GM12878 (cell line): ENCODE measurements at regions not wholly inside any gene's neighbourhood (a gene's known extent, or its start where the extent isn't known, plus 50 kb on each side); places are given as distances from the start of the nearest gene placed in this dataset.
"Not testable (repeated sequence)": the region's sequence is repeated elsewhere in the genome, so short reads cannot be mapped to it uniquely, and the experiment has no call there.

ENCODE experiments used
- ATAC-seq: fragments of 200-7000 bp; cut with Tn5 transposase; 3 replicates; pipeline ENCODE4 v1.9.1; 2020; ENCODE audit warnings: mild to moderate bottlenecking, moderate library complexity
- BruUV-seq: library from RNA; stranded (reverse); fragments of 400-500 nt; replicated peaks from 2 replicates; lab custom pipeline; 2021; lab: Mats Ljungman, UMichigan
- CTCF ChIA-PET: fragments of 300-600 bp; sonication (Branson Sonifier 250); formaldehyde crosslinking; extraction: SDS; loops from one replicate; lab custom pipeline; 2021; ENCODE audit warnings: inconsistent platforms; lab: Yijun Ruan, JAX
- POLR2A ChIA-PET: fragments of 350-600 bp; formaldehyde crosslinking; extraction: SDS; loops from one replicate; lab custom pipeline; 2021; ENCODE audit warnings: inconsistent platforms; lab: Charles Lee
- RAD21 ChIA-PET: fragments of 300-600 bp; sonication (Branson Sonifier 250); formaldehyde crosslinking; loops from one replicate; lab custom pipeline; 2023; ENCODE audit warnings: antibody characterized with exemption; ENCODE audit not compliant: unreplicated experiment; lab: Charles Lee
- SMC1A ChIA-PET: fragments of 300-600 bp; sonication (Branson Sonifier 250); formaldehyde crosslinking; loops from one replicate; lab custom pipeline; 2023; ENCODE audit not compliant: unreplicated experiment, uncharacterized antibody; lab: Charles Lee
- DNase-seq: peaks from one replicate; pipeline ENCODE4 v3.0.0-alpha.2; 2011; ENCODE audit warnings: low read depth, low spot score
- FAIRE-seq: peaks from 3 replicates; lab custom pipeline; 2011; peaks lifted over from hg19 to GRCh38; lab: Jason Lieb, UNC
- H2AFZ ChIP-seq: 2 replicates; pipeline ENCODE4 v1.6.0; 2011; ENCODE audit warnings: low read depth, low read length, control low read depth; ENCODE audit not compliant: control insufficient read depth
- H3K27ac ChIP-seq: 2 replicates; pipeline ENCODE4 v1.5.1; 2011; ENCODE audit warnings: control low read depth; ENCODE audit not compliant: control insufficient read depth, insufficient read depth
- H3K27me3 ChIP-seq, 2 experiments: replicated peaks in 1 of 2; 2 replicates each; pipeline versions ENCODE4 v1.6.0 to v1.6.1; 2011; ENCODE audit warnings: low read length in 1 of 2; ENCODE audit not compliant: control insufficient read depth in 2 of 2, insufficient read depth in 2 of 2
- H3K36me3 ChIP-seq, 2 experiments: 2 replicates each; pipeline ENCODE4 v1.5.1; 2011; ENCODE audit warnings: low read length in 1 of 2; ENCODE audit not compliant: control insufficient read depth in 2 of 2, insufficient read depth in 2 of 2
- H3K4me1 ChIP-seq: 2 replicates; pipeline ENCODE4 v1.6.1; 2011; ENCODE audit warnings: mild to moderate bottlenecking, low read length, moderate library complexity, mixed read lengths; ENCODE audit not compliant: control insufficient read depth, insufficient read depth
- H3K4me2 ChIP-seq: 2 replicates; pipeline ENCODE4 v1.6.0; 2011; ENCODE audit warnings: control low read depth; ENCODE audit not compliant: control insufficient read depth, insufficient read depth
- H3K4me3 ChIP-seq: fragments of 200-600 bp; sonication (generic); 2 replicates; pipeline ENCODE4 v1.5.1; 2016
- H3K79me2 ChIP-seq: 2 replicates; pipeline ENCODE4 v1.6.0; 2011; ENCODE audit warnings: low read length; ENCODE audit not compliant: control insufficient read depth, insufficient read depth
- H3K9ac ChIP-seq: 2 replicates; pipeline ENCODE4 v1.8.0; 2011; ENCODE audit warnings: low read length, control low read depth, mixed read lengths; ENCODE audit not compliant: control insufficient read depth, insufficient read depth
- H3K9me3 ChIP-seq: replicated peaks from 3 replicates; pipeline ENCODE4 v1.5.1; 2011; ENCODE audit warnings: mild to moderate bottlenecking, low read length; ENCODE audit not compliant: control insufficient read depth, insufficient read depth
- H4K20me1 ChIP-seq: 2 replicates; pipeline ENCODE4 v1.6.0; 2011; ENCODE audit not compliant: control insufficient read depth, insufficient read depth
- BRCA1 ChIP-seq: IDR thresholded peaks from 2 replicates; pipeline ENCODE4 v1.6.1; 2011; ENCODE audit warnings: low read depth, low read length, improper control_type of control experiment
- NFYA ChIP-seq: IDR thresholded peaks from 2 replicates; pipeline ENCODE4 v1.6.1; 2011; ENCODE audit warnings: low read depth, mild to moderate bottlenecking, low read length, improper control_type of control experiment, borderline replicate concordance
- NR2C1 ChIP-seq: fragments of 450-650 bp; IDR thresholded peaks from 2 replicates; pipeline ENCODE4 v1.6.1; 2017; ENCODE audit warnings: antibody characterized with exemption, mild to moderate bottlenecking, moderate library complexity
- RAD51 ChIP-seq: fragments of 450-650 bp; IDR thresholded peaks from 2 replicates; pipeline ENCODE4 v1.6.1; 2016; ENCODE audit warnings: moderate library complexity, mild to moderate bottlenecking, inconsistent platforms
- SMAD1 ChIP-seq: fragments of 450-650 bp; IDR thresholded peaks from 2 replicates; pipeline ENCODE4 v1.6.1; 2018; ENCODE audit warnings: mild to moderate bottlenecking, low read depth; ENCODE audit not compliant: partially characterized antibody
- WRNIP1 ChIP-seq: IDR thresholded peaks from 2 replicates; pipeline ENCODE4 v1.6.1; 2011; ENCODE audit warnings: low read depth, low read length, improper control_type of control experiment, borderline replicate concordance
- YY1 ChIP-seq: IDR thresholded peaks from 2 replicates; pipeline ENCODE4 v1.6.1; 2011; ENCODE audit warnings: low read depth, mild to moderate bottlenecking, low read length
- WGBS: methylation state at CpG from one replicate; pipeline ENCODE4 v1.1.6; 2016; ENCODE audit warnings: low lambda C conversion rate; ENCODE audit not compliant: insufficient replicate concordance, insufficient coverage; ENCODE audit errors: missing lambda C conversion rate; 5-methylcytosine and 5-hydroxymethylcytosine counted together
- in situ Hi-C: fragments of 300-500 bp; cut with MboI; formaldehyde crosslinking; loops from 9 replicates; pipeline ENCODE4 v1.14.3; 2018; ENCODE audit warnings: mixed read lengths
- intact Hi-C: fragments of 100-400 bp; cut with micrococcal nuclease; formaldehyde crosslinking; loops from one replicate; pipeline ENCODE4 v1.14.2; 2022; ENCODE audit not compliant: unreplicated experiment
- TF ChIP-seq, protein P1 (sequence below): fragments of 450-650 bp; formaldehyde crosslinking; IDR thresholded peaks from 2 replicates; pipeline ENCODE4 v1.4.0; 2022; ENCODE audit warnings: mild to moderate bottlenecking, moderate library complexity

DNA sequence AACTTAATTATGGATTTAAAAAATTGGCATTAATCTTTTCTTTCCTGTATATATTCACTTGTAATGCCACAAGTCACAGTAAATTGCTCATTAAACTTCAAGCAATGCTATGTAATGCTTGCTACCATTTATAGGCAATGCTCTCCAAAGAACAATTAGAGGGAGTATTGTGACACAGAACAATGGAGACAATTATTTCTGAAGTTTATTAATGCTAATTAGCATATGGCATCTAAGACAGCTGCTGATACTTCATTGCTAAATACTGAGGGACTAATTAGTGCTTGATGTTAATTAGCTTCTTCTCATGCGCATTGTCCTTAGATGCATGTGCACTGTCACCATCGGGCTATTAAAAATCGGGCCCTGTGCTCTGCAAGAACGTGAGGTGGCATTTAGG lies 1012.8 kb downstream of the SOCS6 start:
- Histone ChIP-seq H3K9ac (no peak overlapping the region), H4K20me1 (no peaks in the 10 kb centered on the region), H3K4me3 (no peak overlapping the region), H3K27me3 (no peaks in the 10 kb centered on the region), H3K27ac (no peak overlapping the region), H3K4me1 (no peaks in the 10 kb centered on the region), H3K9me3 (no peaks in the 10 kb centered on the region), H3K79me2 (no peaks in the 10 kb centered on the region), H3K4me2 (no peak overlapping the region), H3K36me3 (no peaks in the 10 kb centered on the region), H2AFZ (no peak overlapping the region)
- ATAC-seq (no peak), FAIRE-seq (no peak), DNase-seq (no peak)
- in situ Hi-C loops (no loop called here), intact Hi-C loops (no loop called here)
- ChIA-PET CTCF (no interaction called here), SMC1A (no interaction called here), POLR2A (no interaction called here), RAD21 (no interaction called here)
- no TSS peak for BruUV-seq
- WGBS: 49% methylated on average over 4 of the region's 4 CpGs
- no peak for TF ChIP-seq WRNIP1
- no peak for TF ChIP-seq NR2C1
- TF ChIP-seq BRCA1: no peak
- no peak for TF ChIP-seq SMAD1
- no peak for TF ChIP-seq RAD51
- TF ChIP-seq NFYA: no peak
- TF ChIP-seq, protein P1, sequence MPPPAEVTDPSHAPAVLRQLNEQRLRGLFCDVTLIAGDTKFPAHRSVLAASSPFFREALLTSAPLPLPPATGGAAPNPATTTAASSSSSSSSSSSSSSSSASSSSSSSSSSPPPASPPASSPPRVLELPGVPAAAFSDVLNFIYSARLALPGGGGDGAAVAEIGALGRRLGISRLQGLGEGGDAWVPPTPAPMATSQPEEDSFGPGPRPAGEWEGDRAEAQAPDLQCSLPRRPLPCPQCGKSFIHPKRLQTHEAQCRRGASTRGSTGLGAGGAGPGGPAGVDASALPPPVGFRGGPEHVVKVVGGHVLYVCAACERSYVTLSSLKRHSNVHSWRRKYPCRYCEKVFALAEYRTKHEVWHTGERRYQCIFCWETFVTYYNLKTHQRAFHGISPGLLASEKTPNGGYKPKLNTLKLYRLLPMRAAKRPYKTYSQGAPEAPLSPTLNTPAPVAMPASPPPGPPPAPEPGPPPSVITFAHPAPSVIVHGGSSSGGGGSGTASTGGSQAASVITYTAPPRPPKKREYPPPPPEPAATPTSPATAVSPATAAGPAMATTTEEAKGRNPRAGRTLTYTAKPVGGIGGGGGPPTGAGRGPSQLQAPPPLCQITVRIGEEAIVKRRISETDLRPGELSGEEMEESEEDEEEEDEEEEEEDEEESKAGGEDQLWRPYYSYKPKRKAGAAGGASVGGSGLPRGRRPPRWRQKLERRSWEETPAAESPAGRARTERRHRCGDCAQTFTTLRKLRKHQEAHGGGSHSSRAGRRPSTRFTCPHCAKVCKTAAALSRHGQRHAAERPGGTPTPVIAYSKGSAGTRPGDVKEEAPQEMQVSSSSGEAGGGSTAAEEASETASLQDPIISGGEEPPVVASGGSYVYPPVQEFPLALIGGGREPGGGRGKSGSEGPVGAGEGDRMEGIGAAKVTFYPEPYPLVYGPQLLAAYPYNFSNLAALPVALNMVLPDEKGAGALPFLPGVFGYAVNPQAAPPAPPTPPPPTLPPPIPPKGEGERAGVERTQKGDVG (CRISPR knock-in tag): no peak
- TF ChIP-seq YY1: no peak

DNA sequence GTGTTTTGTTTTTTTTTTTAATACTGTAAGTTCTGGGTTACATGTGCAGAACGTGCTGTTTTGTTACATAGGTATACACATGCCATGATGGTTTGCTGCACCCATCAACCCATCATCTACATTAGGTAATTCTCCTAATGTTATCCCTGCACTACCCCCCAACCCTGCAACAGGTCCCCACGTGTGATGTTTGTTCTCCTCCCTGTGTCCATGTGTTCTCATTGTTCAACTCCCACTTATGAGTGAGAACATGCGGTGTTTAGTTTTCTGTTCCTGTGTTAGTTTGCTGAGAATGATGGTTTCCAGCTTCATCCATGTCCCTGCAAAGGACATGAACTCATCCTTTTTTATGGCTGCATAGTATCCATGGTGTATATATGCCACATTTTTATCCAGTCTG lies 1005.4 kb downstream of the SOCS6 start:
- BruUV-seq, ATAC-seq, FAIRE-seq, DNase-seq, H3K79me2 ChIP-seq, H3K4me1 ChIP-seq, H4K20me1 ChIP-seq, CTCF ChIA-PET, H3K27me3 ChIP-seq, H3K27ac ChIP-seq, H3K4me3 ChIP-seq, H2AFZ ChIP-seq, SMC1A ChIA-PET, H3K9me3 ChIP-seq, H3K4me2 ChIP-seq, in situ Hi-C loops, H3K36me3 ChIP-seq, POLR2A ChIA-PET, intact Hi-C loops, H3K9ac ChIP-seq, RAD21 ChIA-PET: not testable (repeated sequence)
- 36% methylated on average over 3 of the region's 3 CpGs for WGBS
